ENCODE measurements at regions not wholly inside any gene's neighbourhood (a gene's known extent, or its start where the extent isn't known, plus 50 kb on each side); places are given as distances from the start of the nearest gene placed in this dataset.

GRCh38 chr18:7169601-7170000 lies 52.0 kb upstream of the LAMA1 start (continued):
- TF ChIP-seq CBX8 (IDR thresholded peaks at IDR 0.05; ENCODE audit: borderline replicate concordance, low read depth, low read length) (no peak), BRCA1 (IDR thresholded peaks at IDR 0.05; ENCODE audit: low read depth, low read length) (no peak)
